T-helper 1 cell treated with Interleukin-12 subunit alpha and Interleukin-12 subunit beta and Interleukin-4 antibody, amounts not matched to agents 30 ng/mL and 1 ng/mL, for 36 hours (primary cell): ENCODE measurements at regions not wholly inside any gene's neighbourhood (a gene's known extent, or its start where the extent isn't known, plus 50 kb on each side); places are given as distances from the start of the nearest gene placed in this dataset.

Experiments
- intact Hi-C: fragments of 100-400 bp; cut with micrococcal nuclease; formaldehyde crosslinking; loops from one replicate; pipeline ENCODE4 v1.15.1; 2024

- intact Hi-C loops: no loop called here
These were observed 927.9 kb upstream of the B3GALT2 start for GRCh38 chr1:194114288-194114687.

GRCh38 chr1:194105381-194105780 lies 919.0 kb upstream of the B3GALT2 start:
- intact Hi-C loops: no loop called here

GRCh38 chr1:194104247-194104844 lies 917.9 kb upstream of the B3GALT2 start:
- intact Hi-C loops: no loop called here

DNA sequence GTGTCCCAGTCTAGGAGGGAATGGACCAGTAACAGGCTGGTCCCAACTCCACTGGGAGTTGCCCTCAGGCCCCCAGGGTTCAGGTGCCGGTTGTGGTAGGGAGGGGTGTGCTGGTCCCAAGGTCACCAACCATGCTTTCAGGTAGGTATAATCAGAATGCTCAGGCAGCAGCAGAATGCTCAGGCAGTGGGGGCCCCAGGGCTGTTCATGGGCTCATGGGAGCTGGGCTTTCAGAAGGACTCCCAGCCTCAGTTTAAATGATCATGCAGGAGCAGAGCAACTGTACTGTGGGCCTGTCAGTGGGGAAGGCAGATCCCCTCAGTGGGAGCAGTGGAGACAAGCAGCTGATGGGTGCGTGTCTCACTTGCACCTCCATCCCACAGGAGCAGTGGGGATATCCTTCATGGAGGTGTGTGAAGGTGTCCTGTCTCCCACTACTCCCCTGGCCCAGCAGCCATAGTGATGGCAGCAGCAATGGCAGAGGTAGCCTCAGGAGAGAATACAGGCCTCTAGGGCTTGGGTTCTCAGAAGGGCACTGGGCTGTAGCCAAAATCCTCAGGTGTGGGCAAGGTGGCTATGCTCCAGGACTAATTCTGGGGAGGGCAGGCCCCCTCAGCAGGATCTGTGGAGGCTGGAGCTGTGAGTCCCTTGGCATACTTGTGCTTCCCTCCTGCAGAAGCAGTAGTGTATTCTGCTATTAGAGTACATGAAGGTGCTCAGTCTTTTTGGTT lies 917.3 kb upstream of the B3GALT2 start:
- intact Hi-C loops: loop anchor here (2.0 kb wide), 1 partner anchor 191 kb away; no protein-coding TSS in a partner anchor

GRCh38 chr1:194103101-194103500 lies 916.7 kb upstream of the B3GALT2 start:
- intact Hi-C loops: loop anchor here (2.0 kb wide), 1 partner anchor 192 kb away; no protein-coding TSS in a partner anchor

DNA sequence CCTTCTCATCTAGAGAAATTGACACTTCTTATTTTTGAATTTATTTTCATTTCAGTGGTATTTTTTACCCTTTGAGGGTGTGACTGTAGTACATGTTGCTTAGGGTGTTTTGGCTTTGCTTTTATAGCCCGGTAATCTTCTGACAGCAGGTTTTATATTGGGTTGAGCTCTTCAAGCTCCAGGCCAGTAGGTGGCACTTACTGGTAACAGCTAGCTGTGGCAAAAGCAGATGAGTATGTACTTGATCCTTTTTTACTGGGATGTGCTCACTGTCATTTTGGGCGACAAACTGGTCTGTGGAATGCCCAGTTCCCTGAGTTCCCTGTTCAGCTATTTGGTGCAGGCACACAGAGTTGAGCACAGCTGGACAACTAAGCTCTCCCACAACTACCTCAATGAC lies 916.2 kb upstream of the B3GALT2 start:
- intact Hi-C loops: loop anchor here (2.0 kb wide), 1 partner anchor 192 kb away; no protein-coding TSS in a partner anchor

DNA sequence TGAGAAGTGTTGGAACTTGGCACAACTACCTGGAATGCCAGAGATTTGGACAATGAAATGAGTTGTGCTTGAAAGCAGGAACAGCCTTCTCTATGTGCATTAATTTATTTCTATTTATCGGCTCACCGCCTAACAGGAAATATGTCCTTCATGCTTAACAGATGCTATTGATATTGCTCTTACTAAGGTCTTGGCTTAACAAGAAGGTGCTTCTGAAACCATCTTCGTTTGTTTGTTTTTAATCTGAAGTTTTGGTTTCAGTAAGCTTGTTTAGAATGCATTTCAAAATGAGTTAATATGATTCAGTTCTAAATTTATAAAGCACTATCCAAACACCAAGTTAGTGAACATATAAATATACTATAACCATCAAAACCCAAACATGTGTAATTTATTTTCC lies 898.3 kb upstream of the B3GALT2 start:
- intact Hi-C loops: no loop called here

DNA sequence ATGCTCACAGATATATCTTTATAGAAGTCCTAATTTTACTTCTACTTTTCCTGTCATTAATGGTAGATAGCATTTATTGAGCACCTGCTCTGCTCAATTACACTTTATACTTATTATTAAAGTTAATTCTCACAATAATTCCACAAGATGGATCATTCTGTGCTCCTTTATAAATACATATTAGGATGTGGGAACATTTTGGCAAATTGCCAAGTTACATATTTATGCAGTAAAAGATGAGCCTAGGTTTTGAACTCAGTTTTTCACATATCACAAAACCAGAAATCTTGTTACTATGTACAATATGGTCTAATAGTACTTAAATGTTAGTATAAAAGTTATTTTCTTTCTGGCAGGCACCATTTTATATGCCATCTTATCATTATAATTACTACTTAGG lies 895.0 kb upstream of the B3GALT2 start:
- intact Hi-C loops: no loop called here

DNA sequence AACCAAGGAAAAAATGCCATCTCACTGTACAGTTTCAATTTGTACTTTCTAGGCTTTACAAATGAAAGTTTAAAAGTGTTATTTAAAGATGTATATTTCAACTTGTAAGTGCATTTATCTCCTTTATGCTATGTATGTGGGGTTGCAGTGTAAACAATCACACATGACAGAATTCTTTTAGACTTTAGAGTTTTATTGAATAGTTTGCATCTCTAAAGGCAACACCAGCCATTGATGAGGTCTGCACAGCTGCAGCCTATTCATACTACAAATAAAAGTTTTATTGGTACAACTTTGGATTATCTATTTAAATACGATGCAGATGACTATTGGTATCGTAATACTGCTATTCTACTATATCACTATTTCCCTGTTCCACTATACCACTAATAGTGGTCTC lies 894.4 kb upstream of the B3GALT2 start:
- intact Hi-C loops: no loop called here

- intact Hi-C loops: no loop called here
These were observed 892.4 kb upstream of the B3GALT2 start for GRCh38 chr1:194078765-194079164.

- intact Hi-C loops: no loop called here
These were observed 890.2 kb upstream of the B3GALT2 start for GRCh38 chr1:194076646-194077045.

- intact Hi-C loops: no loop called here
These were observed 887.4 kb upstream of the B3GALT2 start for GRCh38 chr1:194073833-194074232.

DNA sequence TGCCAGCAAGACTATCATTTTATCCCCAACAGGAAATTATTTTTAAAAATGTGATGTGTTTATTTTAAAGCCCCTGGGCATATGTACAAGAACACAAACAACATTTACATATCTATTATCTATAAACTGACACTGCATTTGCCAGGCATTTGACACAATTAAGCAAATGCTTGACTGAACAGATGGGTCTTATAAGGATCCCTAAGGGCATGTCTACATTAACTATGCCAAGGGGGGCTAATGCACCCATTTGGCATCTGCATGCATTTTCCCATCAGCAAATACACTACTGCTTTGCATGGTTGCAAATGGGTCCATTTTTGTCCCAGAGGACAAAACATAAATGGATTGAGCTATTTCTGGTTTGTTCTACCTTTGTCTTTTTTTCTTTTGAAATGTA lies 884.8 kb upstream of the B3GALT2 start:
- intact Hi-C loops: no loop called here

- intact Hi-C loops: no loop called here
These were observed 883.4 kb upstream of the B3GALT2 start for GRCh38 chr1:194069831-194070218.

DNA sequence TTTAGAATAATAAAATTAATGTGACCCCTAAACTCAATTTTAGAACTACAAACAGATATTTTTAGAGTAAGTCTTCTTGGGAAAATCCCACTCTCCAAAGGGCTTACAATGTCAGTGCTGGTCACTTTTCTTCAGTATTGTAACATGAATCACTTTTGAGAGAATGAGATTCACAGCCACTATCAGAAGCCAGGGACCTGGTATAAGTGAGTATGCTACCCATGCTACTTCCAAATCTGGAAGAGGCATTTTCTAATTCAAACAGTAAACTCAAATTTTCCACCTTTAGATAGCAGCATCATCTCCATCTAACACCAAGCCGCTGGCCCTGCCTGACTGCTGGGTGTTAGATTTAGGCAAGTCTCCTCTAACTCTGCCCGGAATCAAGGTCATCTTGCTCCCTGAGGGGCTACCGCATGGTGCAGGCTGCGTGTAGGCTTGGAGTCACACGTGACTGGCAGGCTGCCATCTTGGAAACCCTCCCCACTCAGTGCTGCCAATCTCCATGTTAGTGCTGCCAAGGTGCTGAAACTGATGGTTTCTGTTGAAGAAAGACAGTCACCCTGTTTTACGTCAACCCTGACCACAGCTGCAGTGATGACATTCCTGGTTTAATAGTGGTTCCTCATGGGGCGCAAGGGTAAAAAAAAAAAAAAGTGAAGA lies 882.9 kb upstream of the B3GALT2 start:
- intact Hi-C loops: no loop called here

GRCh38 chr1:194068446-194069167 lies 882.2 kb upstream of the B3GALT2 start:
- intact Hi-C loops: no loop called here

DNA sequence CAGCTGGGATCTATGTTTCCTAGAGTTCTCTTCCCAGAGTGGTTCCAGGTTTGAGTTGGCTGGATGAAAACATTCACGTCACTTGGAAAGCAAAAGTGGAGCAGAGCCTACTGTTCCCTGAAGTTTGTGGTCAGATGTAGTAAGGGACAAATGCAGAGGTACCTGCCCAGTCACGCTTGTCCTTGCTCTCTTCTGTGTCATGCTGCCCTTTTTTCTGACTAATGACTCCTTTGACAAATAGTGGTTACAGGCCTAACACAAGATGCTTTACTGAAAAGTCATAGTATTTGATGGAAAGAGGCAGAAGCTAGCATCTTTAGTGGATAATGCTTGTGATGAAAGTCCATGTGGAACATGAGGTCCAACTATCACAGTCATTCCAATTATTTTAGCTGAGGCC lies 881.4 kb upstream of the B3GALT2 start:
- intact Hi-C loops: no loop called here

GRCh38 chr1:194062962-194063361 lies 876.5 kb upstream of the B3GALT2 start:
- intact Hi-C loops: no loop called here

GRCh38 chr1:194062526-194062925 lies 876.1 kb upstream of the B3GALT2 start:
- intact Hi-C loops: no loop called here

DNA sequence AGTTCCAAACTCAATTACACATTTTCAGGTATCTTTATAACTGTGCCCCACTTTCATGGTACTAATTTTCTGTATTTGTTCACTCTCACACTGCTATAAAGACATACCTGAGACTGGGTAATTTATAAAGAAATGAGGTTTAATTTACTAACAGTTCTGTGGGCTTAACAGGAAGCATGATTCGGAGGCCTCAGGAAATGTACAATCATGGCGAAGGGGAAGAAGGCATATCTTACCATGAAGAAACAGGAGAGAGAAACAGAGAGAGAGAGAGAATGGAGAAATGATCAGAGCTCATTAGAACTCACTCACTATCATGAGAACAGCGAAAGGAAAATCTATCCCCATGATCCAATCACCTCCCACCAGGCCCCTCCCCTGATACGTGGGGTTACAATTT lies 874.1 kb upstream of the B3GALT2 start:
- intact Hi-C loops: no loop called here

DNA sequence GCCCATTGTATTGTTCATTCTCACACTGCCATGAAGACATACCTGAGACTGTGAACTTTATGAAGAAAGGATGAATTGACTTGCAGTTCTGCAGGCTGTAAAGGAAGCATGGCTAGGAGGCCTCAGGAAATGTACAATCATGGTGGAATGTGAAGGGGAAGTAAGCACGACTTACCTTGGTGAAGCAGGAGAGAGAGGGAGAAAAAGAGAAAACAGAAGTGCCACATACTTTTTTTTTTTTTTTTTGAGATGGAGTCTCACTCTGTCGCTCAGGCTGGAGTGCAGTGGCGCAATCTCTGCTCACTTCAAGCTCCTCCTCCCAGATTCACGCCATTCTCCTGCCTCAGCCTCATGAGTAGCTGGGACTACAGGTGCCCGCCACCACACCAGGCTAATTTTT lies 871.9 kb upstream of the B3GALT2 start:
- intact Hi-C loops: loop anchor here (10.0 kb wide), 2 partner anchors 513 to 643 kb away; no protein-coding TSS in a partner anchor

GRCh38 chr1:194056169-194056568 lies 869.8 kb upstream of the B3GALT2 start:
- intact Hi-C loops: loop anchor here (10.0 kb wide), 2 partner anchors 511 to 641 kb away; no protein-coding TSS in a partner anchor
